HepG2 (cell line): ENCODE measurements at regions not wholly inside any gene's neighbourhood (a gene's known extent, or its start where the extent isn't known, plus 50 kb on each side); places are given as distances from the start of the nearest gene placed in this dataset.

Experiments used
- ATAC-seq: fragments of 200-7000 bp; cut with Tn5 transposase; 3 replicates; pipeline ENCODE4 v1.9.1; 2020; ENCODE audit warnings: mild to moderate bottlenecking, moderate library complexity
- BruUV-seq: library from RNA; stranded (reverse); fragments of 400-500 nt; replicated peaks from 2 replicates; lab custom pipeline; 2021; lab: Mats Ljungman, UMichigan
- CTCF ChIA-PET: fragments of 300-600 bp; formaldehyde crosslinking; extraction: SDS; loops from one replicate; lab custom pipeline; 2021; ENCODE audit warnings: low total read pairs, inconsistent platforms, low intra/inter-chr PET ratio; lab: Yijun Ruan, JAX
- POLR2A ChIA-PET: fragments of 350-600 bp; sonication (Branson Sonifier 250); formaldehyde crosslinking; loops from one replicate; lab custom pipeline; 2020; ENCODE audit warnings: antibody characterized with exemption, inconsistent platforms; lab: Yijun Ruan, JAX
- DNase-seq: peaks from one replicate; pipeline ENCODE4 v3.0.0-alpha.2; 2015; ENCODE audit warnings: low spot score
- FAIRE-seq: peaks from 3 replicates; lab custom pipeline; 2011; peaks lifted over from hg19 to GRCh38; lab: Jason Lieb, UNC
- H2AFZ ChIP-seq: one replicate; pipeline ENCODE4 v1.6.1; 2011; ENCODE audit warnings: low read length, inconsistent platforms
- H3K27ac ChIP-seq: fragments of 300-600 bp; 3 replicates; pipeline ENCODE4 v1.8.0; 2011; ENCODE audit warnings: mixed run types, mild to moderate bottlenecking, mixed read lengths, low read length, inconsistent platforms; ENCODE audit not compliant: insufficient read depth; ENCODE audit errors: extremely low read length
- H3K27me3 ChIP-seq, 2 experiments: fragments of 200-600 bp in 1 of 2; 2 replicates in 1 of 2; 3 replicates in 1 of 2; pipeline versions ENCODE4 v1.6.0 to v1.8.0; 2011; ENCODE audit warnings: low read length in 2 of 2, mild to moderate bottlenecking in 2 of 2, moderate library complexity in 2 of 2, inconsistent platforms in 1 of 2; ENCODE audit not compliant: insufficient read depth in 2 of 2, control insufficient read depth in 1 of 2
- H3K36me3 ChIP-seq, 2 experiments: fragments of 200-600 bp in 1 of 2; replicated peaks in 1 of 2; 2 replicates in 1 of 2; 3 replicates in 1 of 2; pipeline versions ENCODE4 v1.5.1 to v1.8.0; 2011; ENCODE audit warnings: low read length in 2 of 2, inconsistent platforms in 1 of 2; ENCODE audit not compliant: insufficient read depth in 2 of 2, control insufficient read depth in 1 of 2
- H3K4me1 ChIP-seq: 2 replicates; pipeline ENCODE4 v1.5.1; 2012; ENCODE audit warnings: low read length, inconsistent platforms; ENCODE audit not compliant: insufficient read depth
- H3K4me2 ChIP-seq: 2 replicates; pipeline ENCODE4 v1.6.0; 2011; ENCODE audit warnings: low read depth, low read length, inconsistent platforms
- H3K4me3 ChIP-seq, 3 experiments: fragments of 200-600 bp in 1 of 3; sonication (generic), shearing (Covaris generic) in 1 of 3; replicated peaks in 1 of 3; 2 replicates each; pipeline ENCODE4 v1.5.1; 2011 to 2016; ENCODE audit warnings: low read length in 3 of 3, inconsistent platforms in 2 of 3, low read depth in 2 of 3, mild to moderate bottlenecking in 2 of 3, control low read depth in 1 of 3, mixed read lengths in 1 of 3; ENCODE audit not compliant: insufficient read depth in 1 of 3
- H3K79me2 ChIP-seq: one replicate; pipeline ENCODE4 v1.6.1; 2011; ENCODE audit warnings: low read length, inconsistent platforms; ENCODE audit not compliant: insufficient read depth
- H3K9ac ChIP-seq: 2 replicates; pipeline ENCODE4 v1.6.0; 2011; ENCODE audit warnings: mild to moderate bottlenecking, low read depth, low read length, inconsistent platforms; ENCODE audit not compliant: insufficient read depth
- H3K9me3 ChIP-seq: 2 replicates; pipeline ENCODE4 v1.5.1; 2012; ENCODE audit warnings: mild to moderate bottlenecking, low read length
- H4K20me1 ChIP-seq: 2 replicates; pipeline ENCODE4 v1.6.0; 2011; ENCODE audit warnings: inconsistent platforms, mild to moderate bottlenecking, low read length, moderate library complexity; ENCODE audit not compliant: insufficient read depth
- ATF7 ChIP-seq, 2 experiments: fragments of 450-650 bp in 1 of 2; sonication (generic) in 1 of 2; formaldehyde crosslinking in 1 of 2; IDR thresholded peaks; 2 replicates each; pipeline versions ENCODE4 v1.4.0 to v1.6.1; 2016 to 2020; ENCODE audit warnings: antibody characterized with exemption in 1 of 2, mild to moderate bottlenecking in 1 of 2, missing genetic modification reagents in 1 of 2
- ATRX ChIP-seq: sonication (generic); formaldehyde crosslinking; IDR thresholded peaks from 2 replicates; pipeline ENCODE4 v1.4.0; 2020; ENCODE audit warnings: missing genetic modification reagents, borderline replicate concordance
- CEBPB ChIP-seq: IDR thresholded peaks from 2 replicates; pipeline ENCODE4 v1.6.1; 2011; ENCODE audit warnings: low read depth, low read length, improper control_type of control experiment, borderline replicate concordance
- CREB1 ChIP-seq, 2 experiments: fragments of 450-650 bp in 1 of 2; IDR thresholded peaks; 2 replicates each; pipeline ENCODE4 v1.6.1; 2016 to 2017; ENCODE audit warnings: control low read depth in 1 of 2, mild to moderate bottlenecking in 1 of 2, missing compliant biosample characterization in 1 of 2, missing genetic modification characterization in 1 of 2
- GATAD2A ChIP-seq: IDR thresholded peaks from 2 replicates; pipeline ENCODE4 v1.6.1; 2016
- GZF1 ChIP-seq: sonication (generic); formaldehyde crosslinking; IDR thresholded peaks from 2 replicates; pipeline ENCODE4 v1.5.1; 2020; ENCODE audit warnings: mild to moderate bottlenecking, missing genetic modification reagents
- HDAC6 ChIP-seq: fragments of 200-600 bp; sonication (generic); IDR thresholded peaks from 2 replicates; pipeline ENCODE4 v1.7.0; 2017; ENCODE audit warnings: mild to moderate bottlenecking, antibody characterized with exemption, low read length, low read depth
- IKZF4 ChIP-seq: sonication (generic); formaldehyde crosslinking; IDR thresholded peaks from 2 replicates; pipeline ENCODE4 v1.5.1; 2020; ENCODE audit warnings: borderline replicate concordance, mild to moderate bottlenecking, low read depth, missing genetic modification reagents; ENCODE audit errors: not compliant biosample characterization
- KMT2B ChIP-seq: IDR thresholded peaks from 2 replicates; pipeline ENCODE4 v1.6.1; 2016; ENCODE audit warnings: missing genetic modification reagents, missing compliant biosample characterization
- NR2F6 ChIP-seq, 2 experiments: IDR thresholded peaks; 2 replicates each; pipeline ENCODE4 v1.6.1; 2016; ENCODE audit warnings: antibody characterized with exemption in 1 of 2, mild to moderate bottlenecking in 1 of 2
- RBAK ChIP-seq: sonication (generic); formaldehyde crosslinking; IDR thresholded peaks from 2 replicates; pipeline ENCODE4 v1.5.1; 2020; ENCODE audit warnings: mild to moderate bottlenecking, missing genetic modification reagents
- THYN1 ChIP-seq: sonication (generic); formaldehyde crosslinking; IDR thresholded peaks from 2 replicates; pipeline ENCODE4 v1.8.1; 2023; ENCODE audit warnings: low read depth, mild to moderate bottlenecking, moderate library complexity, missing genetic modification reagents, borderline replicate concordance
- ZFP91 ChIP-seq: sonication (generic); formaldehyde crosslinking; IDR thresholded peaks from 2 replicates; pipeline ENCODE4 v1.9.0; 2022; ENCODE audit warnings: missing genetic modification reagents, mild to moderate bottlenecking, borderline replicate concordance
- ZNF276 ChIP-seq: sonication (generic); formaldehyde crosslinking; IDR thresholded peaks from 2 replicates; pipeline ENCODE4 v1.4.0; 2020; ENCODE audit warnings: mild to moderate bottlenecking, low read depth, missing genetic modification reagents
- ZNF724P ChIP-seq: sonication (generic); formaldehyde crosslinking; IDR thresholded peaks from 2 replicates; pipeline ENCODE4 v1.8.0; 2022; ENCODE audit warnings: missing genetic modification reagents, borderline replicate concordance
- WGBS: methylation state at CpG from one replicate; pipeline ENCODE4 v1.1.6; 2017; ENCODE audit warnings: low lambda C conversion rate; 5-methylcytosine and 5-hydroxymethylcytosine counted together
- in situ Hi-C: cut with HindIII; loops from 2 replicates; pipeline ENCODE4 v1.10.0; 2017; ENCODE audit warnings: low pct_unique_long_range_greater_than_20kb; ENCODE audit not compliant: extremely low pct_ligation_motif_present
- intact Hi-C: fragments of 100-400 bp; cut with micrococcal nuclease; formaldehyde crosslinking; loops from one replicate; pipeline ENCODE4 v1.10.0; 2022; ENCODE audit not compliant: unreplicated experiment

GRCh38 chr4:11313157-11313943, 115.3 kb downstream of the HS3ST1 start:
- no peak overlapping the region for H3K9ac ChIP-seq
- H3K79me2 ChIP-seq = no peaks in the 10 kb centered on the region
- ChIA-PET CTCF (no interaction called here), POLR2A (no interaction called here)
- in situ Hi-C loops (no loop called here), intact Hi-C loops (no loop called here)
- no peak overlapping the region for H2AFZ ChIP-seq
- no peak for DNase-seq
- no peak overlapping the region for H3K4me2 ChIP-seq
- H3K4me3 ChIP-seq = no peak overlapping the region
- no TSS peak for BruUV-seq
- H3K27ac ChIP-seq = no peak overlapping the region
- 16% methylated on average over 6 of the region's 6 CpGs for WGBS
- no peaks in the 10 kb centered on the region for H3K27me3 ChIP-seq
- no peaks in the 10 kb centered on the region for H3K36me3 ChIP-seq
- no peak for FAIRE-seq
- H3K9me3 ChIP-seq = peaks cover 85% of the 10 kb centered on the region
- H3K4me1 ChIP-seq = no peaks in the 10 kb centered on the region
- peak; percentile 93 for TF ChIP-seq CREB1 (IDR thresholded peaks at IDR 0.05)
- no peak for TF ChIP-seq CREB1 (CRISPR knock-in tag; IDR thresholded peaks at IDR 0.05)
- no peak for TF ChIP-seq KMT2B (CRISPR knock-in tag)
- TF ChIP-seq ATF7 (IDR thresholded peaks at IDR 0.05) = peak; percentile 94
- TF ChIP-seq ATF7 (CRISPR knock-in tag; IDR thresholded peaks at IDR 0.05) = no peak
- TF ChIP-seq GATAD2A = no peak
- TF ChIP-seq, all 625 proteins: peak for 2
- no peak for ATAC-seq
- no peaks in the 10 kb centered on the region for H4K20me1 ChIP-seq

GRCh38 chr4:11312389-11312788, 116.3 kb downstream of the HS3ST1 start:
- no peaks in the 10 kb centered on the region for H3K79me2 ChIP-seq
- no peak overlapping the region for H3K27ac ChIP-seq
- in situ Hi-C loops (no loop called here), intact Hi-C loops (no loop called here)
- no peak overlapping the region for H3K4me3 ChIP-seq
- H3K4me1 ChIP-seq = no peaks in the 10 kb centered on the region
- no TSS peak for BruUV-seq
- no peak for DNase-seq
- H3K27me3 ChIP-seq = no peaks in the 10 kb centered on the region
- H3K9me3 ChIP-seq = peaks cover 82% of the 10 kb centered on the region
- no peak for FAIRE-seq
- ChIA-PET POLR2A (no interaction called here), CTCF (no interaction called here)
- no peak overlapping the region for H2AFZ ChIP-seq
- no peak overlapping the region for H3K9ac ChIP-seq
- ATAC-seq = no peak
- no peaks in the 10 kb centered on the region for H3K36me3 ChIP-seq
- H4K20me1 ChIP-seq = no peaks in the 10 kb centered on the region
- no peak overlapping the region for H3K4me2 ChIP-seq
- TF ChIP-seq ZNF724P (CRISPR knock-in tag) = no peak
- TF ChIP-seq ATRX (CRISPR knock-in tag) = no peak
- TF ChIP-seq GZF1 = no peak
- TF ChIP-seq NR2F6 (IDR thresholded peaks at IDR 0.05) = no peak
- no peak for TF ChIP-seq NR2F6 (CRISPR knock-in tag; IDR thresholded peaks at IDR 0.05)
- TF ChIP-seq IKZF4 (CRISPR knock-in tag) = no peak
- no peak for TF ChIP-seq RBAK (CRISPR knock-in tag)
- no peak for TF ChIP-seq CEBPB
- no peak for TF ChIP-seq THYN1 (CRISPR knock-in tag)
- TF ChIP-seq ZNF276 (CRISPR knock-in tag) = no peak
- no peak for TF ChIP-seq HDAC6
- TF ChIP-seq ZFP91 = no peak
